ENCODE measurements at regions not wholly inside any gene's neighbourhood (a gene's known extent, or its start where the extent isn't known, plus 50 kb on each side); places are given as distances from the start of the nearest gene placed in this dataset.

DNA sequence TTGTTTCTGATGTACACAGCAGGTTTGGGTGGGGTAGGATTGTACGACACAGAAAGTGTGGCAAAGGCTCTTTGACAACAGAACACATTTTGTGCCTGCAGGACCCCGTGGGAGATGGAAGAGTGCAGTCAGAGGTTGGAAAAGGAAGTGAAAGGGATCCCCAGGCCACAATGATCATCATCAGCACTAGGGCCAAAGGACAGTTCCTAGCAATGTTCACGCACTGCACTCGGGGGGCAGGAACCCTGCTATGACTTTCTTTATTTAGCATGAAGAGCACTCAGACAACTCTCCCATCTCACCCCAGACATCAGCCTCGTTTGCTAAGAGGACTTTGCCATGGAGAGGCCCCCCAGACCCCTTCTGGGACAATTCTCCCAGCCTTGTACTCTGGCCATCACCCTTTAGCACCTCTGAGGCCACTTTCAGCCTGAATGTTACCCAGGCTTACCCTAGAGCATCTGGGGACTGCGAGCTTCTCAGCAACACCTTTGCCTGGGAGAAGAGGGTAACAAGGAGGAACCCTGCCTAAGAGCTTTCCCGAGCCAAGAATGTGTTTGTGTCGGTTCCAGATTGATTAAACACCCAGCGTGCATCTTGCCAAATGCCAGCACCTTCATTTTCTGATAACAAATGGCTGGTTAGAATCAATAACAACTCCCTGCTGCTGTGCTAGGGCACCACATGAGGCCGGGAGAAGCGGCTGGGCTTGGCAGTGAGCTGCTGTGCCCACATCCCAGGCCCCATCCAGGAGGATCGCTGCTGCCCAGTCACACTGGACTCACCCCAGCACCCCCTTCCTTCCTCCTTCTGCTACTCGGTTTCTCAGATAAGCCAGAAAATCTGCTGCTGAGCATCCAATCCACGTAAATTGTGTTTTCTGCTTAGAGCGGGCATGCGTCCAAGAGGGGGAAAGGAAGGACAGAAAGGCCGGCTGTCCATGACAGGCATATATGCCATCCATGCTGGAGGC lies 633.1 kb downstream of the AJAP1 start:
- CTCF ChIA-PET, result interaction anchor here (1.6 kb wide), 1 partner anchor 194 kb away, joined by 5 read pairs; no protein-coding TSS in a partner anchor
- POLR2A ChIA-PET, result no interaction called here

DNA sequence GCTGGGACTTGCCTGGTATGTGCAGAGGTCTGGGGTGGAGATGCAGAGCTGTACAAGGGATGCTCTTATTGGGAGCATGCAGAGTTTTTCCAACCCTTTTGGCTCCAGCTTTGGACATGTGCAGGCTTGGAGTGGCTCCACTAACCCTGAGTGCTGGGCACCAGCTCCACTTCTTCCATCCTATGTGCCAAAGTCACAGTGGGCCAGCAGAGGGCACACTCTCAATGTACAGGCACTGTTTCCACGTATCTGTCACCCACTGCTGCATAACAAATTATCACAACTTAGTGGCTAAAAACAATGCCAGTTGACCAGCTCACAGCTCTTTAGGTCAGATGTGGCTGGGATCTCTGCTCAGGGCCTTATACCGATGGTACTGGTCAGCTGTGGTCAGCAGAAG lies 631.8 kb downstream of the AJAP1 start:
- ChIA-PET CTCF (interaction anchor here (1.6 kb wide), 1 partner anchor 196 kb away, joined by 5 read pairs; no protein-coding TSS in a partner anchor), POLR2A (no interaction called here)

DNA sequence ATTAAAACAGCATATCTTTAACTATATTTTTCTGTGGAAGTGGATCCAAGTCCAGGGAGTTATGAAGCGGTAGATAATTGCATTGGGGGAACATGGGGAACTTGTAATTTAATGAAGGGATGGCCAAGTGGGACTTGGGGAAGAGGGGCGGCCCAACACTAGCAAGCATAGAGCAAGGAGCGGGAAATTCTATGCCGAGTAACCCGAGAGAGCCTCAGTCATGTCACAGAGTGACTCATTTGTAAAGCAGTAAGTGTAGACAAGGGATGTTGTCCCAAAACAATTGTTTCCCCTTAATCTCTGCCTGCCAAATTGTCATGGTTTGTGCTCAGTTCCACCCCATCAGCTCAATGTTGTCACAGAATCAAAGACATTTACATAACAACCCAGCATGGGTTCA lies 620.1 kb downstream of the AJAP1 start:
- CTCF ChIA-PET, result no interaction called here
- POLR2A ChIA-PET, result no interaction called here

DNA sequence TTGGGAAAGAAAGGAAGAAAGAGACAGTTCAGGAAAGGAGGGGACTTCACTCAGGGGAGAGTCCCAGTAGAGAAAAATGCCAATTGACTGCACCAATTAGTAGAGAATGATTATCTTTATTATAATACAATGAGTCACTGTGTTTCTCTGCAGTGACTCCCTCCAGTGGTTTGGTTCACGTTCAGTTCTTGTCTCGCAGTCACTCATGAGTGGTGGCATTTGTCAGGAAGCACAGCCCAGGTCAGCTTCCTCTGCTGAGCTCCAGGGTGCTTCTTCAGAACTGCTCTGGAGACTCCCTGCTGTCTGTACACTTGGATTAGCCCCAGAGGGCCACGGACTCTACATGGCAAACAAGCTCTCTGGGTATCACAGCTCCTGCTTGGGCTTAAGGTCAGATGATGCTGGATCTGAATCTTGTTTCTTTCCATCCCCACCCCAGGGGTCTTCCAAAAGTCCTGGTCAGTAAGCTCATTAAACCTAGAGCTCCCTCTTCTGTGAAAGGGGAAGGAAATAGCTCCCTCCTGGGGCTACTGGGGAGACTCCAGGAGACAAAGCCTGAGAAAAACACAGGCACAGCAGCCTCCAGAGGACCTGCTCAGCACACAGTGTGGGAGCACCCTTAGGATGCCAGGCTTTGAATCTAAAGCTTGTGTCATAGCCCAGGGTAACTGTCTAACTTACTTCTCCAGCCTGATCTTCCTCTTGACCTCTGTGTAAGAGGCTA lies 619.0 kb downstream of the AJAP1 start:
- ChIA-PET POLR2A (no interaction called here), CTCF (no interaction called here)

DNA sequence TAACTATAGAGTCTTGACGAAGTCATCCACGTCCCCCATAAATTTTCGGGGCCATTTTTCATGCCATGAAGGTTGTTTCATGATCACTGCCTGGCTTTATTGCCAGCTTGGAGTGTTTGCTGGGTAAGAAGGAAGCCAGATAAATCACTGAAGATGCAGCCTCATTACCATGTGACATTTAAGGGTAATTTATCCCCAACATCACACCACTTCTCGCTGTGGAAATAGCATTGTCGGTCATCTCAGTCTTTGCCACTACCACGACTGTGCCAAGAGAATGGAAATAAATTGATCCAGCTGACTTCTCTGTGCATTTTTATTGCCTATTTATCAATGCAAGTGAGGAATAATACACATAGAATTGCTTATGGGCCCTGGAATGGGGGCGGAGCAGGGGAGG lies 617.9 kb downstream of the AJAP1 start:
- ChIA-PET POLR2A (no interaction called here), CTCF (no interaction called here)

DNA sequence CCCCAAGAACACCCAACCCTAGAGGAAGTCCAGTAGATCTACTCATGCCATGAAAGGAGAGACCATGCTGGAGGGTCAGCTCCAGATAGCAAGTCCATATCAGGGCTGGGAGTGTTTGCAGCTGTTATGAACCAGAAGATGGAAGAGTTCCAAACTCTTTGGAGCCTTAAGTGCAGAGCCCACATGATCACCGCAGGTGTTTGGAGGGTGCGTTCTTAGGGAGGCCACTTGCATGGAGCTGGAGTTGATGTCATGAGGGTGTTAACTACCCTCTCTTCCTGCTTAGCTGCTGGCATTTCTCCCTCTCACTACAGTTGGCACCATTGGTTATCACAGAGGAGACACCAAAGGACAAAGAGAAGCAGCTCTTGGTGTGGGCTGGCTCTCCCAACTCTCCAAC lies 616.9 kb downstream of the AJAP1 start:
- POLR2A ChIA-PET, result no interaction called here
- CTCF ChIA-PET, result no interaction called here

DNA sequence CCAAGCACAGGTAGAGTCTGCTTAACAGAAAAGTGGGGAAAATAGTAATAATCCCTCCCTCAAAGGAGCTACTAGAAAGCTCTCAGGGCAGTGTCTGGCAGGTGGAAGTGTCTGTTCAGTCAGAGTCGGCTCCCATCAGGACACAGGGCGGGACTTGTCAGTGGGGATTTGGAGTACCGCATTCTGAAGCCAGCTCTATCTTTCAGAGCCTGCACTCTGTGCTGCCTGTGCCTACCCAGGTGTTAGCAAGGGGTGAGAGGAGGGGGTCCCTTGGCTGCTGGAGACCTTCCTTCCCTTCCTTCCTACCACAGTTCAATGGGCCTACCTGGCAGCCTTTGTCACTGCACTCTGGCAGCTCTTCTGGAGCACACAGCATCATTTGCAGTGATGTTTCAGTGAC lies 615.5 kb downstream of the AJAP1 start:
- CTCF ChIA-PET, result no interaction called here

DNA sequence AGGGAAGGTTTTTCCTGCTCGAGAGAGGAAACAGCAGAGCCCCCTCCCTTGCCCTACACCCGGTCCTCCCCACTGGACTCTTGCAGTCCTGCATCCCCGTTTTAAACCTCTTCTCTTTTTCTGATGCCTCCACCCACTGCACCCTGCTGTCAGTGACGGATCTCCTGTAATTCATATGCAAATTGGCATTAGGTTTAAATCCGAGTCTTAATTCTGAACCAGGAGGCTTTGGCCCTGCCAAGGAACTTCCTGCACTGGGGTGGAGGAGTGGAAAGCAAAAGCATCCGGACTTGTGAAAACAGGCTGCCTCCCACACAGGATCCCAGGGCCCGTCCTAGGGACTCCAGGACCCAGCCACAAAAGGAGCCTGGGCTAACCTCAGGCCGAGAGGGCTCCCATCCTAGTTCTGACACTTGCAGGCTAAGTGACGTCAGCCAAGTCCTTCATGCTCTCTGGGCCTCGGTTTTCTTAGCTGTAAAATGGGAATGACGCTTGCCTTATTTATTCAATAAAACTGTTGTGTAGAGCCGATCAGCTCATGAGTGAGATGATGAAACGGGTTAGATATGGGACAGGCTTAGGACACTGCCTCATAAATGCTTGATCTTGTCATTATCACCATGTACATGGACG lies 613.3 kb downstream of the AJAP1 start:
- ChIA-PET POLR2A (no interaction called here), CTCF (no interaction called here)

More for the DNA sequence above, 615.5 kb downstream of the AJAP1 start:
- POLR2A ChIA-PET, result no interaction called here

DNA sequence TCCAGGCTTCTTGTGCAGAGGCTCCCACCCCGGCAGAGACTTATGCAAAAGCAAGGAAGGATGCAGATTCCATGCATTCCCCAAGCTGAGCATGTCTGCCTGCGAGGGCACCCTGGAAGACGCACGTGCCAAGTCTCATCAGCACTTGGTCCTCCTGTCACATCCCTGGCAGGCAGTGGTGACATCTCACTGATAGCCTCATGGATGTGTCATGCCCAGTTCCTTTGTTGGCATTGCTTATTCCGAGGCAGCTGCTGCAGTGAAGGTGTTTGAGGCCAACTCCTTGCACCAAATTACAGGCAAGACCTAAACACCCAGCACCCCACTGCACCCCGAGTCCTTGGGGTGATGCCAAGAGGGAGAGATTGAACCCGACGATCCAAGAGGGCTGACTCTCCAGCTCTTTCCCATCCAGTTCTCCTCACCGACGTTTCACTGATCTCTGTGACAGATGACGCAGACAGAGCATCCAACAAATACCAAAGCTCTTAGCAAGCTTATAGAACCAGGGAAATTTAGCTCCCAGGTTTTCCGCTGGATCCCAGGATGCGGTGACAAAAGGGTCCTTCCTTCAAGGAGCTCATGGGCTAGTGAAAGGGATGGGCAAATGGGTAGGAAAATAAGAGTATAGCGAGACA lies 611.1 kb downstream of the AJAP1 start:
- ChIA-PET POLR2A (no interaction called here), CTCF (no interaction called here)

DNA sequence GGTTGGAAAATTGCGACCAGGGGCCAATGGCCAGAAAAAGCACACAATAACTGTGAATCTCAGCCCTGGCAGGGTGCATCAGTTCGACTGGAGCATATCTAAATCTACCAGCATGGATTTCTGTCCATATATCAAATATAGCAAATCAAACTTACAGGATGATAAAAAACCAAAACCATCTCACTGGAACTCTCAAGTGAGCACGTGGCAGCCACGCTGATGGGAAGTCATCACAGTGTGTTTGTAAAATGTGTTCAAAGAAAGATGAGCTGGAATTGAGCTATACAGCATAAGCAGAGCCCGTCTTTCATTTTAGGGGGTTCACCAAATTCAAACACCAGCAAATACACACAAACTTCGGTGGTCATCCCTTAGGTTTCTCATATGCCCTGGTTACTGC lies 610.1 kb downstream of the AJAP1 start:
- POLR2A ChIA-PET, result no interaction called here
- CTCF ChIA-PET, result no interaction called here

DNA sequence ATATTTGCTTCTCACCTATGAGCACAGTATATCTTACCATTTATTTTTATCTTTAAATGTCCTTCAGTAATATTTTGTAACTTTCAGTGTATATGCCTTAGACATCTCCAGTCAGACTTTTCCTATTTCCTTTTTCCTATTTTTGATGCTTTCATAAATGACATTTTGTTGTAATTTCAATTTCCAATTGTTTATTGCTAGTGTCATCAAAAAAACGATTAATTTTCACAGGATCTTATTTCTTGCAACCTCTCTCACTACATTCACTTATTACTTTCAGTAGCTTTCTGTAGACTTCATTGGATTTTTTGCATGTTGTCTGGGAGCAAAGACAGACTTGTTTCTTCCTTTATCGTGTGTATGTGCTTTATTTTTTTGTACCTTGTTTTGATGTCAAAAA lies 602.4 kb downstream of the AJAP1 start:
- ChIA-PET POLR2A (no interaction called here), CTCF (no interaction called here)

DNA sequence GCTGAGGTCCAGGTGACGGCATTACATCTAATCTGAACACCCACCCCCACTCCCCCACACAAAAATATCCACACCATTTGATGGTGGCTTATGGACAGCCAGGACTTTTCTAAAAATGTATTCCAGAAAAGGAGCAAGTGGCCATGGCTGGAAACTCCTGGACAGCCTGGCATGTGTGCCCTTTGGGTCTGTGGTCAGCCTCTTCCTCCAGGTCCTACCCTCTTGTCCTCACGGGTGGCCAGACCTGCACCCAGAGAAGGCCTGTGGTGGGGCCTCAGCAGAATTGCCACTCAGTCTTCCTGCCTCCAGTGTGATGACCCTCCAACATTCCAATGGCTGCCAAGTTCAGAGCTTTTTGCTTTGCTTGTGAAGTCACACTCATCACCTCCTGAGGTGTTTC lies 600.6 kb downstream of the AJAP1 start:
- POLR2A ChIA-PET, result no interaction called here

DNA sequence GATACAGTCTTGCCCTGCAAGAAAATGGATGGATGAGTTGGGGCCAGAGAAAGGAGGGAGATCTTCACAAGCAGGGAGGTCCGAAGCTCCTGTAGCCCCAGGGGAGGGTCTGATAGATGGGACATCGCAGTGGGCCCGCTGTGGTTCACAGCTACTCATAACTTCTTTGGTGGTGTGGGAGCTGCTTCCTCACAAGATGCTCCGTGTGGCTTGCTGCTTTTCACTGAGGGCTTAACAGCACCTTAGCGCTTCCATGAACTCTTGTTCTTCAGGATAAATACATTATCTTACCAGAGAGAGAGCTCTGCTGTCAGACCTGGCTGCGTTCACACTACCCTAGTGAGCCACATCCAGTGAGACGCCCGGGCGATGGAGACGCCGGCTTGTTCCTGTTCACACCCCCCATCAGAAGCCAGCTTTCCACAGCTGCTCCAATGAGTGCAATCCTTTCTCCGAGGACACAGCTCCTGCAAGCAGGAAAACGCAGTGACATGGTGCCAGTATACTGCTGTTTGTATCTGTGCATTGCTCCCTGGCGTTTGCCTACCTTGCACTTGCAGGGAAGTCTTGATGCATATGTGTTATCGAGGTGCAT lies 599.8 kb downstream of the AJAP1 start:
- POLR2A ChIA-PET, result no interaction called here
- CTCF ChIA-PET, result no interaction called here

More for the DNA sequence above, 600.6 kb downstream of the AJAP1 start:
- CTCF ChIA-PET, result no interaction called here

DNA sequence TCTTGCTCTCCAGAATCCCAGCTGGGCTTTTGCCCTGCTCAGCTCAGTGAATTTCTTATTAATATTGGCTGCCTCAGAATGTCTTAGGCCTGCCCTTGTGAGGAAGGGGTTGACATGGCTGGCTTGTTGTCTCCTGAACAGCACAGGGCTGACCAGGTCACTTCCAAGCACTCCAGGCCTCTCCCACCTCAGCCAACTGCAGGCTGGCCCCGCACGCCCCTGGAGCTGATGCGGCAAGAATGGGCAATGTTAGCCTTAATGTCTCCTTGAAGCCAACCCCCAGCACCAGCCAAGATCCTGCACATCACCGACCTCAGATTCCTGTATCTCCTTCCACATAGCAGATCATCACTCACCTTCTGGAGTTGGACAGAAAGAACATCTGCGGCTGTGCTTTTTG lies 598.6 kb downstream of the AJAP1 start:
- CTCF ChIA-PET, result no interaction called here
- POLR2A ChIA-PET, result no interaction called here

DNA sequence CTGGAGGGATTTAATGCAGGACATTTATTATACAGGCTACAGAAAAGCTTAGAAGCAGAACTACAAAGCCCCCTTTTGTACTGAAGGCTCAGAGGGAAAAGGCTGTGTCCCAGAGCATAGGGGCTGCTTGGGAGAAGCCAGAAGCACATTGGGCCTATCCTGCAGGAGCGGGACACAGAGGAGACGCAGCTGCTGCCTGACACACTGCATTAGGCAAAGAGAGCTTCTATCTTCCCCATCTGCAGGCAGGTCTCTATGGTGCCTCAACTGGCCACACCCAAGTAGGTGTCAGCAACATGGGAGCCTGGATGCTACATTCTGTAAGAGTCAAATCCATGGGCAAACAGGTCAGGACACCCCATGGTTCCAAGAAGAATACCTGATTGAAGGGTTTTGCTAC lies 595.9 kb downstream of the AJAP1 start:
- POLR2A ChIA-PET, result no interaction called here
- CTCF ChIA-PET, result no interaction called here

DNA sequence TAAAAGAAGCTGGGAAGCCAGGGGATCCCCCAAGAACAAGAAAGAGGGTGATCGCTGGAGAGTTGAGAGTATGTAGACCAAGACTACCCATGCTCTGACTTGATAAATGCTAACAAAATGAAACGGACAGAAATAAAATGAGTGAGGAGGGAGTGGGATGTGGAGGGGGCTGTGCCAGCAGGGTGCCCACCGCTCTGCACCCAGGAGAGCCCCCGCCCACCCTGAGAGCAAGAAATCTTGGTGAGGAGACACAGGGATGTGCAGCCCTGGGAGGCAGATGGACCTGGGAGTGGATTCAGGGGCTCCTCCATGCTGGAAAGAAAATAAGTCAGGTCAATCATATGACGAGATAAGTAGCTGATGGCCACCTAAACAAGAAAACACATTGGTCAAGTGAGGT lies 590.9 kb downstream of the AJAP1 start:
- CTCF ChIA-PET, result no interaction called here
- POLR2A ChIA-PET, result no interaction called here

DNA sequence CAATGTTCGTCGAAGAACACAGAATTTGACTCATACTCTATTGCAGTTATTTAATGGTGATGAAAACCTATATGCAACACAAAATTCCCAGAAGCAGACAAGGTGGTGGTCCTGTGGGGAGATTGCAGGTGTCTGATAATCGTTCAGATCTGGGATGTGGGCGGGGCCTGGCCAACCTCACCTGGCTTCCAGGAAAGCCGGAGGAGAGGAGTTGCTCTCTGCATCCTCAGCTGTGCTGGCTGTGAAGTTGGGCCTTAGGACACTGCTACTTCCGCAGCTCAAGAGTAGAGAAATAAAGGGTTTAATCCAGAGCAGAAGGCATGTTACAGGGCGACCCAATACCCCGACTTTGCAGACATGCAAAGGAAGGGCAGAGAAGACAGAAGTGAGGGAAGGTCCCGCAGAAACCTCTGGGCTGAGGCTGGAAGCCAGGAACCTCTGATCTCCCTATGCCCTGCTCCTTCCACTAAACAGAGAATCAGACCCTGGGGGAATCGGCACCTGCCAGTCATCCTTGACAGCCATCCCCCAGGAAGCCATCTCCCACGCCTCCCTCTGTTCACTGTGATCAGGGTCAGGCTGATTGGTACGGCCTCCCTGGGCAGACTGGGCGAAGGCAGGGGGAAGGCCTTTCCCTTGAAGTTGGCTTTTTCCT lies 590.3 kb downstream of the AJAP1 start:
- ChIA-PET POLR2A (no interaction called here), CTCF (no interaction called here)

DNA sequence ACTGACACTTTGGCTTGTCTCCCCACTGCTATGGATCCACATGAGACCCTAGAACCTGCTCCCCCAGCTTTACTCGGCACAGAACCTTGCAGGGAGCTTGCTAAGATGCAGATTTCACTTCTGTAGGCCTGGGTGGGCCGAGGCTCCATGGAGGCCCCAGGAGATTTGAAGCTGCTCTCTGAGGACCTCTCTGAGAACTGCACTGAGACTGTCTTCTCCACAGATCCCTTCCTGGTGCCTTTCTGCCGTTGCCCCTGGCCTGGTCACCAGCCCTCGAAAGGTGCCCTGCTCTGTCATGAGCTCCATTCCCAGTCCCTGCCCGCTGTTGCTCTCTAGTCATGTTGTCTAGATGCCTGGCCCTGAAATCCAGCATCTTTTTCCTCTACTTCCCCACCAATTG lies 588.4 kb downstream of the AJAP1 start:
- ChIA-PET POLR2A (no interaction called here), CTCF (no interaction called here)

DNA sequence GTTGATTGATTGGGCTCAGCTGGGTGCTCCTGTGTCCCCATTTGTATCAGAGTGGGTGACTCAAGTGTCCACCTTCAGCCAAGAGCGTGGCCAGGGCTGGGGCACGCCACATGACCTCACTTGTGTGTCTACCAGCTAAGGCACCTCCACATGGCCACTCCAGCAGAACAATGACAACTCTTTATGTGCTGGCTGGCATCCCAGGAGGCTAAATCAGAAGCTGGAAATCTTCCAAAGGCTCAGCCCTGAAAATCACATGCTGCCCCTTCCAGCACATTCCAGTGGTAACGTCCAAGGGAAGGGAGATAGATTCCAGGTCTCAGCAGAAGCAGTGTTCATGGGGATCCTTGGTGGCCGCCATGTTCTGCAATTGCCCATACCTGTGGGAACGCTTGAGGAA lies 585.5 kb downstream of the AJAP1 start:
- POLR2A ChIA-PET, result no interaction called here

More for the DNA sequence above, 585.5 kb downstream of the AJAP1 start:
- CTCF ChIA-PET, result no interaction called here

Data from activated CD8-positive, alpha-beta memory T cell treated with anti-CD3 and anti-CD28 coated beads for 36 hours (primary cell).